Endothelial cell of umbilical vein (primary cell): ENCODE measurements at regions not wholly inside any gene's neighbourhood (a gene's known extent, or its start where the extent isn't known, plus 50 kb on each side); places are given as distances from the start of the nearest gene placed in this dataset.

Source experiments
- BruUV-seq: library from RNA; stranded (reverse); fragments of 400-500 nt; replicated peaks from 2 replicates; lab custom pipeline; 2021; lab: Mats Ljungman, UMichigan
- CTCF ChIA-PET: fragments of 300-600, 350-600 bp; sonication (Branson Sonifier 250); formaldehyde crosslinking; loops from one replicate; lab custom pipeline; 2021; ENCODE audit warnings: antibody characterized with exemption, inconsistent platforms; lab: Charles Lee
- POLR2A ChIA-PET: fragments of 300-600, 350-600 bp; sonication (Branson Sonifier 250); formaldehyde crosslinking; loops from one replicate; lab custom pipeline; 2021; ENCODE audit warnings: antibody characterized with exemption, inconsistent platforms; lab: Charles Lee
- DNase-seq: peaks from one replicate; pipeline ENCODE4 v3.0.0-alpha.2; 2011; ENCODE audit warnings: low read depth, low spot score
- FAIRE-seq: peaks from 2 replicates; lab custom pipeline; 2011; peaks lifted over from hg19 to GRCh38; lab: Jason Lieb, UNC
- H2AFZ ChIP-seq: 2 replicates; pipeline ENCODE4 v1.6.0; 2012; ENCODE audit warnings: low read depth, low read length, control low read depth, inconsistent platforms
- H3K27ac ChIP-seq: 2 replicates; pipeline ENCODE4 v1.5.1; 2011; ENCODE audit warnings: low read depth, mild to moderate bottlenecking, control low read depth, low read length, moderate library complexity; ENCODE audit not compliant: insufficient read depth
- H3K27me3 ChIP-seq, 2 experiments: 2 replicates each; pipeline versions ENCODE4 v1.6.0 to v1.6.1; 2011; ENCODE audit warnings: low read length in 2 of 2, mixed read lengths in 1 of 2; ENCODE audit not compliant: control insufficient read depth in 2 of 2, insufficient read depth in 2 of 2
- H3K36me3 ChIP-seq, 2 experiments: 2 replicates in 1 of 2; 3 replicates in 1 of 2; pipeline ENCODE4 v1.5.1; 2011; ENCODE audit warnings: low read length in 2 of 2, mild to moderate bottlenecking in 1 of 2, moderate library complexity in 1 of 2; ENCODE audit not compliant: control insufficient read depth in 2 of 2, insufficient read depth in 2 of 2; ENCODE audit errors: extremely low read depth in 1 of 2
- H3K4me1 ChIP-seq: 3 replicates; pipeline ENCODE4 v1.5.1; 2011; ENCODE audit warnings: mild to moderate bottlenecking, low read length; ENCODE audit not compliant: control insufficient read depth, insufficient read depth; ENCODE audit errors: extremely low read depth
- H3K4me2 ChIP-seq: 2 replicates; pipeline ENCODE4 v1.6.1; 2011; ENCODE audit warnings: low read length, control low read depth, mixed read lengths; ENCODE audit not compliant: insufficient read depth
- H3K4me3 ChIP-seq, 3 experiments: fragments of 200-600 bp in 1 of 3; sonication (generic), shearing (Covaris generic) in 1 of 3; replicated peaks in 1 of 3; 2 replicates each; pipeline ENCODE4 v1.5.1; 2011 to 2016; ENCODE audit warnings: control low read depth in 3 of 3, low read length in 3 of 3, mild to moderate bottlenecking in 2 of 3, inconsistent platforms in 1 of 3, low read depth in 1 of 3, moderate library complexity in 1 of 3; ENCODE audit not compliant: insufficient read depth in 1 of 3
- H3K79me2 ChIP-seq: 2 replicates; pipeline ENCODE4 v1.6.0; 2012; ENCODE audit warnings: low read length, inconsistent platforms; ENCODE audit not compliant: control insufficient read depth, insufficient read depth
- H3K9ac ChIP-seq: replicated peaks from 2 replicates; pipeline ENCODE3; 2011; ENCODE audit warnings: low read length, control low read depth; ENCODE audit not compliant: insufficient read depth; ENCODE audit errors: extremely low read depth
- H3K9me1 ChIP-seq: replicated peaks from 3 replicates; pipeline ENCODE4 v1.6.0; 2011; ENCODE audit warnings: mild to moderate bottlenecking, low read length; ENCODE audit not compliant: control insufficient read depth, insufficient read depth; ENCODE audit errors: extremely low read depth
- H3K9me3 ChIP-seq: replicated peaks from 2 replicates; pipeline ENCODE4 v1.5.1; 2012; ENCODE audit warnings: low read length, inconsistent platforms; ENCODE audit not compliant: control insufficient read depth, insufficient read depth
- H4K20me1 ChIP-seq: replicated peaks from 2 replicates; pipeline ENCODE3; 2011; ENCODE audit warnings: mild to moderate bottlenecking, low read length; ENCODE audit not compliant: control insufficient read depth, insufficient read depth; ENCODE audit errors: extremely low read depth
- CTCF ChIP-seq, 2 donors: IDR thresholded peaks; 1 replicate in 1 of 2; 2 replicates in 1 of 2; pipeline ENCODE4 v1.5.1; 2011; ENCODE audit warnings: low read length in 2 of 2, mild to moderate bottlenecking in 2 of 2, moderate library complexity in 2 of 2, control low read depth in 1 of 2, inconsistent platforms in 1 of 2, low read depth in 1 of 2; ENCODE audit not compliant: insufficient read depth in 1 of 2; ENCODE audit errors: extremely low read depth in 1 of 2
- EZH2 ChIP-seq: IDR thresholded peaks from 2 replicates; pipeline ENCODE4 v1.6.1; 2012; ENCODE audit warnings: borderline replicate concordance, low read depth, mild to moderate bottlenecking, moderate library complexity, low read length, inconsistent platforms; ENCODE audit not compliant: severe bottlenecking
- FOS ChIP-seq: IDR thresholded peaks from 2 replicates; pipeline ENCODE4 v1.6.1; 2011; ENCODE audit warnings: mild to moderate bottlenecking, low read length, moderate library complexity, borderline replicate concordance; ENCODE audit not compliant: insufficient read depth
- GATA2 ChIP-seq: IDR thresholded peaks from 2 replicates; pipeline ENCODE4 v1.7.0; 2011; ENCODE audit warnings: low read depth, mild to moderate bottlenecking, moderate library complexity, mixed read lengths, low read length; ENCODE audit not compliant: insufficient read length, insufficient read depth
- JUN ChIP-seq: IDR thresholded peaks from 2 replicates; pipeline ENCODE4 v1.6.1; 2011; ENCODE audit warnings: borderline replicate concordance, low read depth; ENCODE audit not compliant: insufficient read length, insufficient read depth
- MAX ChIP-seq: IDR thresholded peaks from 2 replicates; pipeline ENCODE4 v1.6.1; 2011; ENCODE audit not compliant: insufficient read depth, insufficient read length
- MYC ChIP-seq: IDR thresholded peaks from one replicate; pipeline ENCODE4 v1.6.1; 2011; ENCODE audit warnings: mild to moderate bottlenecking, low read depth, low read length
- POLR2A ChIP-seq: IDR thresholded peaks from 2 replicates; pipeline ENCODE4 v1.6.1; 2012; ENCODE audit warnings: low read depth, mild to moderate bottlenecking, control low read depth, low read length
- POLR2AphosphoS5 ChIP-seq: IDR thresholded peaks from 2 replicates; pipeline ENCODE4 v1.6.1; 2012; ENCODE audit warnings: low read depth, mild to moderate bottlenecking, control low read depth, low read length, moderate library complexity; ENCODE audit not compliant: insufficient read depth
- dilution Hi-C: fragments of 300-500 bp; cut with MboI; formaldehyde crosslinking; loops from one replicate; pipeline ENCODE4 v1.15.0; 2019; ENCODE audit warnings: low sequenced_read_pairs; ENCODE audit not compliant: extremely low pct_ligation_motif_present
- intact Hi-C: fragments of 100-400 bp; cut with micrococcal nuclease; formaldehyde crosslinking; loops from one replicate; pipeline ENCODE4 v1.10.0; 2022

- H3K36me3 ChIP-seq = no peaks in the 10 kb centered on the region
- dilution Hi-C loops (no loop called here), intact Hi-C loops (no loop called here)
- no peaks in the 10 kb centered on the region for H3K27me3 ChIP-seq
- no TSS peak for BruUV-seq
- TF ChIP-seq POLR2AphosphoS5 = no peak
- no peak for TF ChIP-seq JUN
- TF ChIP-seq MYC = no peak
- no peak for TF ChIP-seq CTCF (IDR thresholded peaks at IDR 0.05; ENCODE audit: extremely low read depth in 1 of 2, insufficient read depth in 1 of 2, low read depth in 1 of 2, low read length in 2 of 2)
- no peak for TF ChIP-seq EZH2
- TF ChIP-seq POLR2A = no peak
- no peak for TF ChIP-seq FOS
- TF ChIP-seq MAX = no peak
- TF ChIP-seq GATA2 = no peak
- DNase-seq (no peak), FAIRE-seq (no peak)
- H3K4me2 ChIP-seq = no peak overlapping the region
- CTCF ChIA-PET = no interaction called here
- H3K4me1 ChIP-seq = no peaks in the 10 kb centered on the region
- H4K20me1 ChIP-seq = no peaks in the 10 kb centered on the region
- no peaks in the 10 kb centered on the region for H3K9me1 ChIP-seq
- H3K27ac ChIP-seq = no peak overlapping the region
- H3K9me3 ChIP-seq = no peaks in the 10 kb centered on the region
- H2AFZ ChIP-seq = no peak overlapping the region
- H3K79me2 ChIP-seq = no peaks in the 10 kb centered on the region
- POLR2A ChIA-PET = no interaction called here
- H3K9ac ChIP-seq = no peak overlapping the region
- no peak overlapping the region for H3K4me3 ChIP-seq
Observed at GRCh38 chr14:66039495-66039894, 446.7 kb upstream of the CCDC196 start.
